Common myeloid progenitor, CD34-positive (primary cell): ENCODE measurements at regions not wholly inside any gene's neighbourhood (a gene's known extent, or its start where the extent isn't known, plus 50 kb on each side); places are given as distances from the start of the nearest gene placed in this dataset.

Experiments used
- CTCF ChIA-PET: fragments of 350-600 bp; sonication (Branson Sonifier 250); formaldehyde crosslinking; loops from one replicate; lab custom pipeline; 2021; ENCODE audit warnings: antibody characterized with exemption; lab: Charles Lee
- POLR2A ChIA-PET: fragments of 350-600 bp; sonication (Branson Sonifier 250); formaldehyde crosslinking; loops from one replicate; lab custom pipeline; 2021; ENCODE audit warnings: antibody characterized with exemption; lab: Charles Lee
- DNase-seq, 3 donors: peaks; one replicate each; pipeline versions ENCODE4 v3.0.0 to v3.0.0-alpha.2; 2013
- H3K27ac ChIP-seq, 2 experiments: 1 replicate in 1 of 2; 2 replicates in 1 of 2; pipeline ENCODE4 v1.7.0; 2013; ENCODE audit warnings: inconsistent platforms in 2 of 2, low read length in 2 of 2, mild to moderate bottlenecking in 2 of 2, low read depth in 1 of 2, moderate library complexity in 1 of 2; ENCODE audit not compliant: severe bottlenecking in 2 of 2, insufficient read depth in 1 of 2, poor library complexity in 1 of 2
- H3K27me3 ChIP-seq, 5 experiments: replicated peaks in 2 of 5; 1 replicate in 3 of 5; 2 replicates in 2 of 5; pipeline versions ENCODE4 v1.6.1 to v1.7.0; 2013; ENCODE audit warnings: low read length in 4 of 5, mild to moderate bottlenecking in 2 of 5, moderate library complexity in 2 of 5, inconsistent platforms in 1 of 5; ENCODE audit not compliant: insufficient read depth in 5 of 5, control insufficient read depth in 4 of 5
- H3K36me3 ChIP-seq, 4 experiments: 1 replicate in 2 of 4; 2 replicates in 2 of 4; pipeline versions ENCODE4 v1.6.1 to v1.7.0; 2013; ENCODE audit warnings: low read length in 3 of 4, control low read depth in 1 of 4, mild to moderate bottlenecking in 1 of 4; ENCODE audit not compliant: control insufficient read depth in 4 of 4, insufficient read depth in 4 of 4
- H3K4me1 ChIP-seq, 4 experiments: 1 replicate in 3 of 4; 2 replicates in 1 of 4; pipeline versions ENCODE4 v1.6.1 to v1.7.1; 2013; ENCODE audit warnings: low read length in 3 of 4, mild to moderate bottlenecking in 3 of 4, control low read depth in 1 of 4, inconsistent platforms in 1 of 4, moderate library complexity in 1 of 4; ENCODE audit not compliant: control insufficient read depth in 4 of 4, insufficient read depth in 4 of 4; ENCODE audit errors: control extremely low read depth in 1 of 4
- H3K4me3 ChIP-seq, 7 experiments: 1 replicate in 4 of 7; 2 replicates in 3 of 7; pipeline versions ENCODE4 v1.5.1 to v1.7.0; 2013; ENCODE audit warnings: mild to moderate bottlenecking in 7 of 7, low read length in 6 of 7, moderate library complexity in 6 of 7, inconsistent platforms in 2 of 7, low read depth in 2 of 7, control low read depth in 1 of 7; ENCODE audit not compliant: insufficient read depth in 4 of 7, control insufficient read depth in 1 of 7; ENCODE audit errors: extremely low read depth in 1 of 7
- H3K9me3 ChIP-seq, 5 experiments: 1 replicate in 4 of 5; 2 replicates in 1 of 5; pipeline versions ENCODE4 v1.6.1 to v1.7.1; 2013; ENCODE audit warnings: low read length in 4 of 5, mild to moderate bottlenecking in 2 of 5, inconsistent platforms in 1 of 5, low read depth in 1 of 5, moderate library complexity in 1 of 5; ENCODE audit not compliant: control insufficient read depth in 4 of 5, insufficient read depth in 2 of 5; ENCODE audit errors: control extremely low read depth in 1 of 5
- WGBS: methylation state at CpG from one replicate; pipeline ENCODE4 v1.1.5; 2013; ENCODE audit not compliant: insufficient coverage; 5-methylcytosine and 5-hydroxymethylcytosine counted together

GRCh38 chr4:89404530-89404929, 96.9 kb upstream of the GPRIN3 start:
- Histone ChIP-seq H3K27ac (no peak overlapping the region), H3K36me3 (no peaks in the 10 kb centered on the region), H3K9me3 (no peaks in the 10 kb centered on the region), H3K27me3 (no peaks in the 10 kb centered on the region), H3K4me3 (no peak overlapping the region), H3K4me1 (peaks cover 0 to 3% (median 2%) of the 10 kb centered on the region in 4 experiments)
- ChIA-PET CTCF (no interaction called here), POLR2A (no interaction called here)
- WGBS, result no CpG with 5 or more reads among the region's 3 CpGs
- DNase-seq, result no peak

- H3K9me3 ChIP-seq, result no peaks in the 10 kb centered on the region
- CTCF ChIA-PET, result no interaction called here
- no peak overlapping the region for H3K4me3 ChIP-seq
- DNase-seq, result no peak
- no peak overlapping the region for H3K27ac ChIP-seq
- H3K36me3 ChIP-seq, result no peaks in the 10 kb centered on the region
- POLR2A ChIA-PET, result no interaction called here
- H3K4me1 ChIP-seq, result no peaks in the 10 kb centered on the region
- 100% methylated on average over 2 of the region's 2 CpGs for WGBS
- H3K27me3 ChIP-seq, result no peaks in the 10 kb centered on the region
These were observed 96.2 kb upstream of the GPRIN3 start for GRCh38 chr4:89403826-89404225.

DNA sequence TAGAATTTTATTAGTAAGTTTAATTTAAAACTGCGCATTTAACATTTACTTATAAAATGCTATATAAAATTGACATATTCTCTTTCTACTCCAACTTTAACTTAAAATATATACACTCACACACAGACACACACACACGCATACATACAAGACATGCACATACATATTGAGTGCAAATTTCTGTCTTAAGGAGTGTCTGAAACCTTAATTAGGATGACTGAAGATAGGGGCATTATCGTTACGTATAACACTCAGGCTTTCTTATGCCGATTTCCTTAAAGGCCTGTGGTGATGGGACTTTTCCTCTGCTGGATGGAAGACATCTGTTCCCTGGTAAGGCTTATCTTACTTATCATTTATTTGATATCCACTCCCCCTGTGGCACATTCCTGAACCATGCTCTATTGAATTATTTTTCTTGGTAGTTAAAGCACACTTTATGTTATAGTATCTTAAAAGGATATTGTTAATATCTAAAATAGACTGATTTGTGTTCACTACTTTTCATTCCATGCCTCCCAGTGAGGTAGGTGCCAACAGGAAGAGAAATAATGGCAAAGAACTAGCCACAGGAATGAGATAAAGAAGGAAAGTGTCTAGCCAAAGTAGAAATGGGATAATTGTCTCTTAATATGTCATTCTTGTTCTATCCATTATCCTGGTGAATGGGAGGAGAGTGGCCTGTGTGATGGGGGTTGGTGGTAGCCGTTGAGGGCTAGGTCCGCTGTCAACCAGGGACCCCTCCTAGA, 92.9 kb upstream of the GPRIN3 start:
- ChIA-PET POLR2A (no interaction called here), CTCF (no interaction called here)
- H3K4me1 ChIP-seq, result peaks cover 0 to 7% (median 0%) of the 10 kb centered on the region in 4 experiments
- no peak for DNase-seq
- WGBS, result 100% methylated on average over 3 of the region's 7 CpGs
- no peaks in the 10 kb centered on the region for H3K36me3 ChIP-seq
- no peaks in the 10 kb centered on the region for H3K27me3 ChIP-seq
- H3K9me3 ChIP-seq, result no peaks in the 10 kb centered on the region
- no peak overlapping the region for H3K27ac ChIP-seq
- no peak overlapping the region for H3K4me3 ChIP-seq

DNA sequence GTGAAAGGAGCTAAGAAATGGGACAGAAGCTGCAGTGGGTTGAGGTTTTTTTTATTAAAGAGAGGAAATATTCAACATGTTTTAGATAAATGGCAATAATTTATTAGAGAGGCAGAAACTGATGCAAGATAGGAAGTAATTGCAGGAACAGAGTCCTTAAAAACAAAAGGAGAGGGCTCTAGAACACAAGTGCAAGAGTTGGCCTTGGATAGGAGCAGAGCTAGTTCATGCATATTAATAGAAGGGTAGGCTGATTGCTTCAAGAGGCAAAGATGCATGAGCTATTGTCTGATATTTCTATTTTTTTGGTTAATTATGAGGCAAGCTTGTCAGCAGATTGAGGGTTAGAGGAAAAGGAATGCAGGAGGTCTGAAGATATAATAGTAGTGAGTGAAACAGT, 91.0 kb upstream of the GPRIN3 start:
- no peak overlapping the region for H3K27ac ChIP-seq
- H3K4me1 ChIP-seq, result peaks cover 0 to 7% (median 0%) of the 10 kb centered on the region in 4 experiments
- POLR2A ChIA-PET, result no interaction called here
- CTCF ChIA-PET, result interaction anchor here (1.0 to 1.4 kb wide), 5 partner anchors 14 to 91 kb away, joined by 3 to 5 read pairs (median 4); partner anchors contain the start of gene GPRIN3
- H3K27me3 ChIP-seq, result no peaks in the 10 kb centered on the region
- H3K36me3 ChIP-seq, result no peaks in the 10 kb centered on the region
- no peak overlapping the region for H3K4me3 ChIP-seq
- no peak for DNase-seq
- no peaks in the 10 kb centered on the region for H3K9me3 ChIP-seq

DNA sequence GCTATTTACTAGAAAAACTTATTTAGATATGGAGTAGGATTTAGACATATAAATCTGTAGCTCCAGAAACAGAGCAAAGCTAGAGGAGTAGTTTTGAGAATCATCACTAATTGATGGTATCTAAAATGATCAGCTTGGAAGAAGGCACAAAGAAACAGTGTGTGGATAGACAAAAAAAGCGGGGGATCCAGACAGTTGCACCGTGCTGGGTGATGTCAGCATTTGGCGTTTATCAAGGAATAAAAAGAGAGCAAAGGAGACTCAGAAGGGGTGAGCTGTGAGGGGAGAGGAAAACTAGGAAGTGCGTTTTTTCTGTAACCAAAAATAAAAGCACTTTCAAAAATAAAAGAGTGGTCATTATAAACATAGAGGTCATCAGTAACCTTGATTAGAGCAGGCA, 90.5 kb upstream of the GPRIN3 start:
- CTCF ChIA-PET, result interaction anchor here (0.8 to 1.4 kb wide), 5 partner anchors 14 to 162 kb away, joined by 3 to 5 read pairs (median 3); no protein-coding TSS in a partner anchor
- Histone ChIP-seq H3K27me3 (no peaks in the 10 kb centered on the region), H3K36me3 (no peaks in the 10 kb centered on the region), H3K4me1 (peaks cover 0 to 7% (median 0%) of the 10 kb centered on the region in 4 experiments), H3K27ac (no peak overlapping the region), H3K9me3 (no peaks in the 10 kb centered on the region), H3K4me3 (no peak overlapping the region)
- POLR2A ChIA-PET, result no interaction called here
- 80% methylated on average over 2 of the region's 4 CpGs for WGBS
- no peak for DNase-seq

DNA sequence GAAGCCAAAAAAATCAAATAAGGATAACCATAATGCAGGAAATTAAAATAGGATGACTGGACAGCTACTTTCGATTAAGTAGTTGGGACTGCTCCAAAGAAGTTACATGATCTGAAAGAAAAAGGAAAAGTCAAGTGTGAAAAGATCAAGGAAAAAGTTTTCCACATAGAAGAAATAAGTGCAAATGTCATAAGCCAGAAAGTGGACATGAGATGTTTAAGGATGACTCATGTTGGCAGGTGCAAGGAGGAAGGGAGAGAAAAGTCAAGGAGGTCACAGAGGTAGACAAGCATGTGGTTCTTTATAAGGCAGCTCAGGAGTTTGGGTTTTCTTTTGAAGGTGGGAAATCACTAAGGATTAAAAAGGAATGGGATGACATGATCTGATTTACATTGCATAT, 89.8 kb upstream of the GPRIN3 start:
- H3K27ac ChIP-seq, result no peak overlapping the region
- no peak overlapping the region for H3K4me3 ChIP-seq
- H3K27me3 ChIP-seq, result no peaks in the 10 kb centered on the region
- 100% methylated on average over 1 of the region's 1 CpG for WGBS
- no peaks in the 10 kb centered on the region for H3K36me3 ChIP-seq
- H3K4me1 ChIP-seq, result peaks cover 0 to 7% (median 0%) of the 10 kb centered on the region in 4 experiments
- H3K9me3 ChIP-seq, result no peaks in the 10 kb centered on the region
- ChIA-PET POLR2A (no interaction called here), CTCF (interaction anchor here (0.8 to 1.4 kb wide), 2 partner anchors 19 to 161 kb away, joined by 3 to 4 read pairs; no protein-coding TSS in a partner anchor)
- no peak for DNase-seq

DNA sequence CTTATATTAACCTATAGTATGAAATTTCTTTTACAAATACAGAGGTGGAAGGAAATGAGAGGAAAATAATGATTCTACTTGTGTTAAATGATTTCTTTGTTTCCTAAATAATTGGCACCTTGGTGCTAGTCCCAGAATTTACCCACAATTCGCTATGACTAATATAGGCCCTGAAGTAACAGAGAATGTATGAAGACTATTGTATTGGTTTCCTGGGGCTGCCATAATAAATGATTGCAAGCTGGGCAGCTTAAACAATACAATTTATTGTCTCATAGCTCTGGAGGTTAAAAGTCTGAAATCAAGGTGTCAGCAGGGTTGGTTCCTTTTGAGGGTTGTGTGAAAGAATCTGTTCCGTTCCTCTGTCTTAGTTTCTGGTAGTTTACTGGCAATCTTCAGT, 74.8 kb upstream of the GPRIN3 start:
- 88% methylated on average over 1 of the region's 2 CpGs for WGBS
- DNase-seq, result no peak
- no peak overlapping the region for H3K4me3 ChIP-seq
- POLR2A ChIA-PET, result no interaction called here
- peaks cover 0 to 9% (median 0%) of the 10 kb centered on the region in 5 experiments for H3K9me3 ChIP-seq
- CTCF ChIA-PET, result interaction anchor here (0.6 to 1.9 kb wide), 3 partner anchors 30 to 328 kb away, joined by 3 to 4 read pairs (median 4); no protein-coding TSS in a partner anchor
- no peak overlapping the region for H3K27ac ChIP-seq
- no peaks in the 10 kb centered on the region for H3K27me3 ChIP-seq
- no peaks in the 10 kb centered on the region for H3K36me3 ChIP-seq
- H3K4me1 ChIP-seq, result no peaks in the 10 kb centered on the region
